HG02938 (cell line): ENCODE measurements at regions not wholly inside any gene's neighbourhood (a gene's known extent, or its start where the extent isn't known, plus 50 kb on each side); places are given as distances from the start of the nearest gene placed in this dataset.
"Not testable (repeated sequence)": the region's sequence is repeated elsewhere in the genome, so short reads cannot be mapped to it uniquely, and the experiment has no call there.

Experiments
- ATAC-seq: cut with Tn5 transposase; IDR thresholded peaks from one replicate; pipeline ENCODE4 v1.9.1; 2021; ENCODE audit warnings: mild to moderate bottlenecking, moderate library complexity; ENCODE audit not compliant: unreplicated experiment

DNA sequence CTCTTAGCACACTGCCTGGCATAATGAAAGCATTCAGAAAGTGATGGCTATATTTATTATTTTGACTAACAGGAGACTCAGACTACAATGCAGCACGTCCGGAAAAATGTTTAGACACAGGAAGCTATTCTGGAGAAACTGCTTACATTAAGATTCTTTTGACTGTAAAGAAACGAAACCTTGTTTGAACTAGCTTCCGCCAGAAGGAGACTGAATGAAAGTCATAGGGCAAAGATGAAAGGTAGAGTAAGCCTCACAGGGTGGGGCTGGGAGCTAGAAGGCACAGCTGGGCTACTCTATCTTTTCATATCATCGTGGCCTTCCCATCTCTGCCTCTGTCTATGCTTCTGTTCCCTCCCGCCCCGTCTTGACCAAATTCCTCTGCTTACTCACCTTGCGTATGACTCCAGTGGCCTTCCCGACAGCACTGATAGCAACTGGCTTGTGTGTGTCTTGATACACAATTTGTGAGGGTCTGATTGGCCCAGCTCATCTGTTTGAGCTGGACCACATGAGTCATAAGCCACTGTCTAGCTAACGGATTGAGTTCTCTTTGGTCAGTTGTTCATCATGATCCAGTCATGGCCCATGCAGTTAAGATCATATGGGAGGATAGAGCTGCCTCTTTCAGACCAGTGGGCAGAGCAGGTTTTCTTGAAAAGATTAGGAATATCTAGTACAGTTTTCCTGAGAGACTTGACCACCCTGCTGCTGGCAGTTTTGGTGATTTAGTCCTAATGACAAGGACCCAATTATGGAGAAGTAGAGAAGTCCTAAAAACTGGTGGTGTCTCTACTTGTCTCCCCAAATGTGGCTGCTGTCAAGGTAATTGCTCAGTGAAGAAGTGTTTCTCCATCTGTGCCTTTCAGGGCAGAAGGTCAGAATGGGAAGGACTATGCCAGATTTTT is 151.5 kb upstream of the SLC38A2 start:
- peak; percentile 65 for ATAC-seq

DNA sequence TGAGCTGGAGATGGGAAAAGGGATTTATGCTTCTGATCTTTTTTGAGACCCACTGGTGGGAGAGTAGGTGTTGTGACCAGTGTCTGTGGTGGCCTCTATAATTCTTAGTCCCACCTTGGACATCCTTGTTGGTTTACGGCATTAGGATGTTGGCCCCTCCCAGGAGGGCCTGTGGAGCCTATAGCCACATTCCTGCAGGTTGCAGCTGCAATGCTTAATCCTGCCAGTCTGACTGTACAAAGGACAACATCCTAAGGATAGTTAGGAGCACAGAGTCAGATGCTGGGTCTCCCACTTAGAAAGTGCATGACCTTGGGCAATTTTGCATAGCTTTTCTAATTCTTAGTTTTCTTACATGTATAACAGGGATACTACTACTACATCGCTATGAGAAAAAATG is 150.9 kb upstream of the SLC38A2 start:
- ATAC-seq = no peak

DNA sequence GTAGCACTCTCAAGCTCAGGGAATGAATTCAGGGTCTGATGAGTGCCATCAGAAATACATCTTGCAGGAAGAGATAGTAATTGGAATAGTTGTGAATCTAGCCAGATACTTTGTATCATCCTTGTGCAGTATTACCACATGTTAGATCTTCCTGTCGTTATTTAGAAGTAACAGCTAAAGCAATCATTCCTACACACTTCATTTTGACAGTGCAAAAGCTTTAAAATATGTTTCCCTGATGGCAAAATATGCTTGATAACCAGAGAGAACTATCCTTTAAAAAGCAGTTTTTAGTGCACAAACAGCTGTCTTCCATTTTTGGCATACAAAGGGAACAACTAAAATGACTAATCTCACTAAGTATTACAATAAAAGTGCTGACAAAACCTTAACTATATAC is 149.5 kb upstream of the SLC38A2 start:
- no peak for ATAC-seq

DNA sequence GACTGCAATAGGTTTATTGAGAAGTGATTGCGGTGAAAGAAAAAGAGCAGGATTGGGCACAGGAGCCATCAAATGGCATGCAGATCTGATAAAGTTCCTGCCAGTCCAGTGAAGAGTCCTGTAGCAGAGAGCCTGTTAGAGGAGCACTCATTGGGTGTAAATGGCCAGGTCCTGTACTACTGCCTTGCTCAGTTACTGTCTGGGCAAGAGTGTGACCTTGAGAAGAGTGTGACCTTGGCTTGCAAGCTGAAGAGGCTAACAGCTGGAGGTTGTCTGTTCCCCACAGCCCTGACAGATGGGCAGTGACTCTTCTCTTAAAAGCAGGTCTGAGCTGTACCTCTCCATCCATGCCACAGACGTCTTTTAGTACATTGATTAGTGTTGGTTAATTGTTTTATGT is 148.6 kb upstream of the SLC38A2 start:
- ATAC-seq = no peak

DNA sequence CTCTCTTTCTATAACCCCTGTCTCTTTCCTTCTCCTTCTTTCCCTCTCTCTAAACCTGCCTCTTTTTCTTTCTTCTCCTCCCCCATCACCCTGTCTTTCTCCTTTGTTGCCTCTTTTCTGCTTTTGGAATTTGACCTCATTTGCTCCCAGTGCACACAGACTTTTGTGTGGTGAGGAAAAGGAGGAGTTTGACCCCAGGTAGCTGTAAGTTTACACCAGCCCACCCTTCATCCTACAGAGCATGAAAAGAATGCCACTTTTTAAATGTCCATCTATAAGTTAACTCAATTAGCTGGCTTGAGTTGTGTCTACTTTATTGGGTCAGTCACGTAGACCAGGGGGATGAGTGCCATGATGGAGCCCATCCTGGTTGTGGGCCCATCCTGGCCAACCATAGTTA is 146.8 kb upstream of the SLC38A2 start:
- ATAC-seq = no peak

DNA sequence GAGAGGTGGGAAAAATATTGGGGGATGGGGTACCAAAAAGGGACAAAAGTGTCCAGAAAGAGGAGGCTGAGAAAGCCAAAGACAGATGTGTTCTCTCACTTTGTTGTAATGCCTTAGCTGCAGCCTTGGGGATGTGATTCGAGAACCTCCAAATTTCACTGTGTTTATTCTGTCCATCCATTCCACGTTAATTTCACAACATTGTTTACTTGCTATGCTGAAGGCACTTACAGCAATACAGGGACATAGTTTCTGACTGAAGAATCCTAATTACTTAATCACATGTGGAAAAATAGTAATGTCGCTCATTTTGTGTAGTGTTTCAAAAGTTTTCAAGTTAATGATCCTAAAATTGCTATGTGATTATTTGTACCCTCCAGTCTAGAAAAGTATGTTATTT is 146.2 kb upstream of the SLC38A2 start:
- ATAC-seq = no peak

DNA sequence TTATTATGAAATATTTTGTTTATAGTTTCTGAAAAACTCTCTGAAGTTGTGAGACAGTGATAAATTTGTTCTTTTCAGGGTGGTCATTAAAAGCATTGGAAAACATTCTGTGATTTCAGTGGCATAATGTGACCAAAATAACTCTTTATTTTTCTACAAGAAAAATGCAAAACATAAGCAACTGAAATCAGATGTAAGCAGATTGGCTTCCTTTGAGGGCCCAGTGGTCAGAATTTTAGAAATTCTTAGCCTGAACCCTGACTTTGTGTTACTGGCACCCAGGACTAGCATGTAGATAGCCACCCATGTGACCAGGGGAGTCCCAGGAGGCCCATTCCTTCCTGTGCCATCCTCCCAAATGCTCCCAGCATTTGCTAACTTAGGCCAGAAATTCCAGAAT is 145.6 kb upstream of the SLC38A2 start:
- ATAC-seq = no peak

DNA sequence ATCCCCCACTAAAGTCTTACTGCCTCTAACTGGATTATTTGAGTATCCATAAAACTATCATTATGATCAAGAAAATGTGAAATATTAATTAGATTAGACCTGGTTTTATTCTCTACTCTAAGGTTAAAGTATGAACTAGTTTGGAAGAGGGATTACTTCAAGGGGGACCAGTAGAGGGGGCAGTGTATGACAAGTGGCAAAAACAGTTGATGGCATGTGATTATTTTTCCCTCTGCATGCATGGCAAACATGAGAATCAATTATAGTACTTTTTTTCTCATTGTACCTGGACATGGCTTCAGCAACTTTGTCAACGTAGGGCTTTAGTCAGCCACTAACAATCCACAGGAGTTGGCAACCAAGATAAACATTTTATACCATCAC is 145.0 kb upstream of the SLC38A2 start:
- ATAC-seq = peak; percentile 22

DNA sequence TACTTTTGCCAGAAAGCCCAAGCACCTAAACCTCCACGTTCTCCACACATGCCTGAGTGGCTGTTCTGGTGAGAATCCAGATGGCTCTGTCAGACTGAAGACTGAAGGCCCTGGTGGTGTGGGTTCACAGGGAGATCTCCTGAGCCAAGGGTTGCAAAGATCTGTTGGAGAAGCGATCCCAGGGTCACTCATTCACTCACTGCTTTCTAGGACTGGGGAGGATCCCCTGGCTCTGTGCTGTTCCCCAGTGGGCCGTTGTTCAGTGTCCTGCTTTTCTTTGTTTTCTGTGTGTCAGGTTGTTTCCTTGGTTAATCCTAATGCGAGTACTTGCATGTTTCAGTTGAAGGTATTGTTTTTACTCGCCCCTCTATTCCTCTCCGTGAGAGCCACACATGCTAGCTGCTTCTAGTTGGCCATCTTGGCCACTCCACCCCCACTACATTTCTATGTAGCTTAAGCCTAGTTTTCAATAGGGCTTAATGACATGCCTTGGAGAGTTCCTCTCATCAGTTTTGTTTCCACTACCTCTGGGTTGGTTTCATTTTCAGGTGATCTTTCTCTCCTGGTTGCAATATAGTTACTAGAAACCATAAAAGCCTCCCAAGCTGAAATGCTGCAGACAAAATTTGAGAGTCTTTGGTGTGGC is 144.5 kb upstream of the SLC38A2 start:
- peak; percentile 95 for ATAC-seq

DNA sequence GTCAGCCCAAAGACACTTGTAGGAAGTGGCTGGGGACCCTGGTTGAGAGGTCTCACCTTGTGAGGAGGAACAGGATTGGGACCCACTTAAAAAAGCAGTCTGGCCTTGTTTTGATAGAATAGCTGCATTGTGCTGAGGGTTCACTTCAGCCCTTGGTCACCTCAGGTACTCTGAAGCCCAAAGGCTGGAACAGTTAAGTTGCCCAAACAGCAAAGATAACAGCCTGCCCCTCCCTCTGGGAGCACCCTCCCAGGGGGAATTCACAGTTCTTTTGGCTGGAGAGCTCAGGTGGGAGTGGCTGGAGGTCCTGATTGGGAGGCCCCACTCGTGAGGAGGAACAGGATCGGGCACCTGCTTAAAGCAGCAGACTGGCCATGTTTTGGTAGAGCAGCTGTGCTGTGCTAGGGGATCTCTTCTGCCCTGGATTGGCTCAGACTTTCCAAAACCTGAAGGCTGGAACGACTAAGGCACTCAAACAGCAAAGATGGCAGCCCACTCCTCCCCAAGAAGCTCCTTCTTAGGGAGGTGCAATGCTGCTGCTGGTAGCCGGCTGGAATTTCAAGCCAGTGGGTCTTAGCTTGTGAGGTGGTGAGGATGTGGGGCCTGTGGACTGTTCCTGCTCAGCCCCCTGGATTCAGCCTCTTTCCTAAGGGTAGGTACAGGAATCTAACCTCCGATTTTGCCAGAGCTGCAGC is 143.8 kb upstream of the SLC38A2 start:
- ATAC-seq = no peak

DNA sequence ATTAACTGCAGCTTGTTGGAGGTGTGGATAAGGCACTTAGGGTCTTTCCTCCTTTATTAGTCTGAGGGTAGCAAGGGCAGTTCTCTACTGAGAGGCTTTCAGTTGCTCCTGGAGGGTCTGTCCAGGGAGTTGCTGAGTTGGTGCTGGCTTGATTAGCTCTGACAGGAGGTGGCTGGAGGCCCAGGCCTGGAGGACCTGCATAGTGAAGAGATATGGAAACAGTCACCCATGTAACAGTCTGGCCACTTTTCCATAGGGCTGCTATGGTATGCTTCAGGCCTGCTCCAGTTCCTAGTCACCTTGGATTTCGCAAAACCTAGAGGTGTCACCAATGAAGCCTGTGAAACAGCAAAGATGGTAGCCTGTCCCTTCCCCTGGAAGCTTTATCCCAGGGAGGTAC is 143.3 kb upstream of the SLC38A2 start:
- no peak for ATAC-seq

DNA sequence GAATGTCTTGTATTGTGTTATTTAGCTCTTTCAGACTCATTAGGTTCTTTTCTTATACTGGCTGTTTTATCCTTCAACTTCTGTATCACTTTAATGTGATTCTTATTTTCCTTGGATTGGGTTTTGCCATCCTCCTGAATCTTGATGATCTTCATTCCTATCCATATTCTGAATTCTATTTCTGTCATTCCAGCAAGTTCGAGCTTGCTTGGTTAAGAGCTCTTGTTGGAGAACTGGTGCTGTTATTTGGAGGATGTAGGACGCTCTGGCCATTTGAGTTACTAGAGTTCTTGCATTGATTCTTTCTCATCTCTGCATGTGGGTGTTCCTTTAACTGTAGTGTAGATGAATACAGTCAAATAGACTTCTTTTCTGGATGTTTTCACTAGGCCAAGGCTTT is 142.3 kb upstream of the SLC38A2 start:
- no peak for ATAC-seq

DNA sequence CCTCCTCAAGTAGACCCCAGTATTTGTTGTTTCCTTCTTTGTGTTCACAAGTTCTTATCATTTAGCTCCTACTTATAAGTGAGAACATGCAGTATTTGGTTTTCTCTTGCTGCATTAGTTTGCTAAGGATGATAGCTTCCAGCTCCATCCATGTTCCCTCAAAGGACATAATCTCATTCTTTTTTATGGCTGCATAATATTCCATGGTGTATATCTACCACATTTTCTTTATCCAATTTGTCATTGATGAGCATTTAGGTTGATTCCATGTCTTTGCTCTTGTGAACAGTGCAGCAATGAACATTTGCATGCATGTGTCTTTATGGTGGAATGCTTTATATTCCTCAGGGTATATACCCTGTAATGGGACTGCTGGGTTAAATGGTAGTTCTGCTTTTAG is 137.7 kb upstream of the SLC38A2 start:
- not testable (repeated sequence) for ATAC-seq

DNA sequence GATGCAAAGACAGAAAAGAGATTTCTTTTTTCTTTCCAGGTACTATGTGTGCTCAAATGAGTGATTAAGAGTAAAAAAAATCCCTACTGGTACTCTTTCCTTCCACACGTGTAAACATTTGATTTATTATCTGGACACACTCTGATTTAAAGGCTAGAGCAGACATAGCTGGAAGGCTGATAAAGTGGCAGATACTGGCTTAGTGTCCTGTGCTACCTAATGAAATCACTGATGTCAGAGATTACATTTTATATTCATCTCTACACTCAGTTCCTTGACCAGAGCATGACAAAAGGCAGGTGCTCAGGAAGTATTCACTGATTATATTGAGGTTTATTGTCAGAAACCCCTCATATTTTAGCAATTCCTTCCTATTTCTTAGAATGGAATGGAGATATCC is 136.6 kb upstream of the SLC38A2 start:
- ATAC-seq = no peak

DNA sequence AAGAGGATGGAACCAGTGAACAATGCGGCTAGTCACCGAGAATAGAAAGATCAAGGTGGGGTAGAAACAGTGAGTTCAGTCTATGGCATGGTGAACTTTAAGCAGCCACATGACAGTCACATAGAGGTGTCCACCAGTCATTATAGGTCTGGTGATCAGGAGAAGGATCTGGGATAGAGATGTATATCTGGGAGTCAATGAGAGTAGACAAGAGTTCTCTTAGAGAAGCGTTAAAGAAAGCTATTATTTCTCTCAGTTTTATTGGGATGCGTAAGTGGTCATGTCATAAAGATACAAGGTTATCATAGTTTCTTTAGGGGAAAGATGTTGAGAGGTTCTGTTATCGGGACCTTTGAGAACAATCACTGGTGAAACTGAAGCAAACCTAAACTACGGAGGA is 136.1 kb upstream of the SLC38A2 start:
- no peak for ATAC-seq

DNA sequence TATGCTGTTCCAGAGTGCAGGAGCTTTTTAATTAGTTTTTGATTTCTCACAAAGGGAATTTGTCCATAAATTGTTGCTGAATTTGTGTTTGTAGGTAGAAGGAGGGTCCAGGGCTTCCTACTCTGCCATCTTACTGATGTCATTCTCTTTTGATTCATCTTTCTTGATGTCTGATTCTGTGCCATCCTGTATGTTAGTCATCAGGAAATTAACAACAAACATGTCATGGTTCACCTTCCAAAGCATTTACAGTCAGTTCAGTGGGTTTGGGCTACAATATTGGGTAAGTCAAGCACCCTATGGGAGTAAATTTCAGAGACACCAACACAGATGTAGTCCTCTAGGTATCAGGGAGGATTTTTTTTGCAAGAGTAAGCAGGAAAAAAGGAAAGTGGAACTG is 135.2 kb upstream of the SLC38A2 start:
- ATAC-seq = no peak

DNA sequence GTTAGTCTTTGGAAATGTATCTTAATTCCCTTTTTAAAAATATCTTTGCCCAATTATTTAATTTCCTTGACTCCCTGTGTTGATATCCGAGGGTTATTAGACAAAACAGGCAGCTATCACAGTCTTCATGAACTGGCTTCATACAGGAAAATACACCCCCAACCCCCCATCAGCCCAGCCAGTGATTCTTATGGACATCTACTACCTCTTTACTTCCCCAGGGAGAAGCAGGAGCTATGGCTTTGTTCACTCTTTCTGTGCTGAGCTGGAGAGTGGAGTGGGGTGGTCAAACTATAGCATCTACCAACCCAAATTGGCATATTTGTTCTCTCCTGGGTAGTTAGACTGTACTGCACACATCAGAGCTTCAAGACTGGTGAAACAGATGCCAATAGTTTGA is 134.4 kb upstream of the SLC38A2 start:
- ATAC-seq = no peak

DNA sequence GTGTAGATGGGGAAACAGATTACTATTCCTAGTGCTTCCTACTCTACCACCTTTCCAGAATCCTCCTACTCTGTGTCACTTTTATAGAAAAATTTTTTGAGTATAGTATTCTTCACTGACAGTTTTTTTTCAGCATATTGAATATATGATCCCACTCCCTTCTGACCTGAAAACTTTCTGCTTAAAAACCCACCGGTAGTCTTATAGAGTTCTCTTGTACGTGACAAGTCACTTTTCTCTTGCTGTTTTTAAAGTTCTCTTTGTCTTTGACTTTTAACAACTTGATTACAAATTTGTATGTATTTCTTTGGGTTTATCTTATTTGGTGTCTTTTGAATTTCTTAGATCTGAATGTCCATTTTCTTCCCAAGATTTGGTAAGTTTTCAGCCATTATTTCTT is 133.6 kb upstream of the SLC38A2 start:
- no peak for ATAC-seq

DNA sequence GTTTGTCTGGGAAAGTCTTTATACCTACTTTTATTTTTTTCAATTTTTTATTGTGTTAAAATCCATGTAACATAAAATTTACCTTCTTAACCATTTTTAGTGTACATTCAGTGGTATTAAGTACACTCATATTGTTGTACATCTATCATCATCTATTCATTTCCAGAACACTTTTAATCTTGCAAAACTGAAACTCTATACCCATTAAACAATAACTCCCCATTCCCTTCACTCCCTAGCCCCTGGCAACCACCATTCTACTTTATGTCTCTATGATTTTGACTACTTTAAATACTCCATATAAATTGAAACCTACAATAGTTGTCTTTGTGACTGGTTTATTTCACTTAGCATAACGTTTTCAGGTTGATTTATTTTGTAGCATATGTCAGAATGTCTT is 131.9 kb upstream of the SLC38A2 start:
- no peak for ATAC-seq

DNA sequence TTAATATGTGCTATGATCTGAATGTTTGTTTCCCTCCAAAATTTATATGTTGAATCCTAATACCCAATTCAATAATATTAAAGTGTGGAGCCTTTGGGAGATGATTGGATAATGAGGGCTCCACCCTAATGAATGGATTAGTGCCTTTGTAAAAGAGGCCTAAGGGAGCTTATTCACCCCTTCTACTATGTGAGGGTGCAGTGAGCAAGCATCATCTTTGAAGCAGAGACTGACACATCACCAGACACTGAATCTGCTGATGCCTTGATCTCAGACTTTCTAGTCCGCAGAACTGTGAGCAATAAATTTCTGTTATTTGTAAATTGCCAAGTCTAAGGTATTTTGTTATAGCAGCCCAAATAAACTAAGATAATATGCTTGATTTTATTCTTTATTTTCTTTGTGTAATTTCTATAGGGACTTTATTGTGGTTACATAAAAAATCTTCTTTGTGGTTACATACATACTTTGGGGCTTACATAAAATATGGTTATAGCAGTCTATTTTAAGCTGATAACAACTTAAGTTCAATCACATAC is 131.1 kb upstream of the SLC38A2 start:
- no peak for ATAC-seq

DNA sequence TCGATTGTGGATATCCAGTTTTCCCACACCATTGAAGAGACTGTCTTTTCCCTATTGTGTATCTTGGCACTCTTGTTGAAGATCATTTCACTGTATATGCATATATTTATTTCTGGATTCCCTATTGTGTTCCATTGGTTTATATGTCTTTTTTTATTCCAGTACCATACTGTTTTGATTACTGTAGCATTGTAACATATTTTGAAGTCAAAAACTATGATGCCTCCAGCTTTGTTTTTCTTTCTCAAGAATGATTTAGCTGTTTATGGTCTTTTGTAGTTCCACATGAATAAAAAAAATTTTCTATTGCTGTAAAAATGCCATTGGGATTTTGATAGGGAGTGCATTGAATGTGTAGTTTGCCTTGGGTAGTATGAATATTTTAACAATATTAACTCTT is 128.1 kb upstream of the SLC38A2 start:
- ATAC-seq = no peak

DNA sequence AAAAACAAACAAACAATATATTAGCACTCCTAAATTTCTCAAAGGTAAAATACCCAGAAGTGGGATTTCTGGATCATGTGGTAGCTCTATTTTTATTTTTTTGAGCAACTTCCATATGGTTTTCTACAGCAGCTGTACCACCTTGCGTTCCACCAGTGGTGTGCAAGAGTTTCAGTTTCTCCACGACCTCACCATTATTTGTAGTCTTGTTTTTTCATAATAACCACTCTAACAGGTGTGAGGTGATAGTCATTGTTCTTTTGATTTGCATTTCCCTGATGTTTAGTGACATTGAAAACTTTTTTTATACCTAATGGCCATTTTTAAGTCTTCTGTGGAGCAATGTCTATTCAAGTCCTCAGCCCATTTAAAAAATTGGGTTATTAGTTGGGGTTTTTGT is 127.3 kb upstream of the SLC38A2 start:
- ATAC-seq = no peak
